Astrocyte (in vitro differentiated cells and primary cell): ENCODE measurements at regions not wholly inside any gene's neighbourhood (a gene's known extent, or its start where the extent isn't known, plus 50 kb on each side); places are given as distances from the start of the nearest gene placed in this dataset.

Source experiments
- EZH2 ChIP-seq: IDR thresholded peaks from 2 replicates; pipeline ENCODE4 v1.6.1; 2012; ENCODE audit warnings: mild to moderate bottlenecking, low read length, inconsistent platforms; ENCODE audit not compliant: insufficient read depth
- TF ChIP-seq, protein P1 (sequence below): IDR thresholded peaks from 2 replicates; pipeline ENCODE4 v1.5.1; 2011; ENCODE audit warnings: low read depth, mild to moderate bottlenecking, inconsistent platforms, low read length, moderate library complexity; ENCODE audit not compliant: insufficient read depth

DNA sequence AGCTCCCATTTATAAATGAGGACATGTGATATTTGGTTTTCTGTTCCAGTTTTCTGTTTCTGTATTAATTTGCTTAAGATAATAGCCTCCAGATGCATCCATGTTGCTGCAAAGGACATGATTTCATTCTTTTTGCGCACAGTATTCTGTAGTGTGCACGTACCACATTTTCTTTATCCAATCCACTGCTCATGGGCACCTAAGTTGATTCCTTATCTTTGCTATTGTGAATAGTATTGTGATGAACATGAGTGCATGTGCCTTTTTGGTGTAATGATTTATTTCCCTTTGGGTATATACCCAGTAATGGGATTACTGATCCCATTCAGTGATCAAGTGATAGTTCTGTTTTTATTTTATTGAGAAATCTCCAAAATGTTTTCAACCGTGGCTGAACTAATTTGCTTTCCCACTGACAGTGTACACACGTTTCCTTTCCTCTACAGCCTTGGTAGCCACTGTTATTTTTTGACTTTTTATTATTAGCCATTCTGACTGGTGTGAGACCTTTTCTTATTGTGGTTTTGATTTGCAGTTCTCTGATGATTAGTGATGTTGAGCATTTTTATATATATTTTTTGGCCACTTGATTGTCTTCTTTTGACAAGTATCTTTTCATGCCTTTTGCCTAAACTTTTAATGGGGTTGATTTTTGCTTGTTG is 226.0 kb upstream of the ANO3 start:
- TF ChIP-seq, protein P1, sequence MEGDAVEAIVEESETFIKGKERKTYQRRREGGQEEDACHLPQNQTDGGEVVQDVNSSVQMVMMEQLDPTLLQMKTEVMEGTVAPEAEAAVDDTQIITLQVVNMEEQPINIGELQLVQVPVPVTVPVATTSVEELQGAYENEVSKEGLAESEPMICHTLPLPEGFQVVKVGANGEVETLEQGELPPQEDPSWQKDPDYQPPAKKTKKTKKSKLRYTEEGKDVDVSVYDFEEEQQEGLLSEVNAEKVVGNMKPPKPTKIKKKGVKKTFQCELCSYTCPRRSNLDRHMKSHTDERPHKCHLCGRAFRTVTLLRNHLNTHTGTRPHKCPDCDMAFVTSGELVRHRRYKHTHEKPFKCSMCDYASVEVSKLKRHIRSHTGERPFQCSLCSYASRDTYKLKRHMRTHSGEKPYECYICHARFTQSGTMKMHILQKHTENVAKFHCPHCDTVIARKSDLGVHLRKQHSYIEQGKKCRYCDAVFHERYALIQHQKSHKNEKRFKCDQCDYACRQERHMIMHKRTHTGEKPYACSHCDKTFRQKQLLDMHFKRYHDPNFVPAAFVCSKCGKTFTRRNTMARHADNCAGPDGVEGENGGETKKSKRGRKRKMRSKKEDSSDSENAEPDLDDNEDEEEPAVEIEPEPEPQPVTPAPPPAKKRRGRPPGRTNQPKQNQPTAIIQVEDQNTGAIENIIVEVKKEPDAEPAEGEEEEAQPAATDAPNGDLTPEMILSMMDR: no peak
- TF ChIP-seq EZH2: no peak
